Activated T-cell treated with anti-CD3 and anti-CD28 coated beads for 48 hours (primary cell): ENCODE measurements at regions not wholly inside any gene's neighbourhood (a gene's known extent, or its start where the extent isn't known, plus 50 kb on each side); places are given as distances from the start of the nearest gene placed in this dataset.

Experiments used
- DNase-seq: peaks from one replicate; pipeline ENCODE4 v3.0.0-alpha.2; 2020; ENCODE audit warnings: low read depth

- DNase-seq: peak; percentile 14
Observed at GRCh38 chr12:118850244-118850825, 131.0 kb upstream of the SRRM4 start.

GRCh38 chr12:118851891-118852290, 129.4 kb upstream of the SRRM4 start:
- no peak for DNase-seq

- peak; percentile 1 for DNase-seq
Observed at GRCh38 chr12:118853634-118854033, 127.7 kb upstream of the SRRM4 start.

GRCh38 chr12:118855858-118856257, 125.5 kb upstream of the SRRM4 start:
- DNase-seq: no peak

- no peak for DNase-seq
Observed at GRCh38 chr12:118866346-118866745, 115.0 kb upstream of the SRRM4 start.

- no peak for DNase-seq
Observed at GRCh38 chr12:118870551-118870950, 110.8 kb upstream of the SRRM4 start.

GRCh38 chr12:118874698-118875548, 106.4 kb upstream of the SRRM4 start:
- DNase-seq: no peak

- no peak for DNase-seq
Observed at GRCh38 chr12:118880720-118881493, 100.4 kb upstream of the SRRM4 start.

- DNase-seq: no peak
Observed at GRCh38 chr12:118884226-118884625, 97.1 kb upstream of the SRRM4 start.

GRCh38 chr12:118900993-118901392, 80.3 kb upstream of the SRRM4 start:
- no peak for DNase-seq

- no peak for DNase-seq
Observed at GRCh38 chr12:118908811-118909210, 72.5 kb upstream of the SRRM4 start.

GRCh38 chr12:118912697-118913270, 68.6 kb upstream of the SRRM4 start:
- no peak for DNase-seq

GRCh38 chr12:118921761-118922160, 59.6 kb upstream of the SRRM4 start:
- no peak for DNase-seq

- DNase-seq: no peak
Observed at GRCh38 chr12:118922405-118922804, 58.9 kb upstream of the SRRM4 start.

- DNase-seq: no peak
Observed at GRCh38 chr12:118925407-118925806, 55.9 kb upstream of the SRRM4 start.

- no peak for DNase-seq
Observed at GRCh38 chr12:118925826-118926225, 55.5 kb upstream of the SRRM4 start.
